Anterior cingulate cortex (tissue), 58 donors: ENCODE measurements at regions not wholly inside any gene's neighbourhood (a gene's known extent, or its start where the extent isn't known, plus 50 kb on each side); places are given as distances from the start of the nearest gene placed in this dataset.

Experiments used
- DNase-seq, 58 donors: peaks; one replicate each; lab custom pipeline; 2025; lab: John Stamatoyannopoulos, UW

- DNase-seq: no peak
Measured at GRCh38 chr9:17962747-17963146, 383.9 kb downstream of the SH3GL2 start.

GRCh38 chr9:17963498-17963897, 384.6 kb downstream of the SH3GL2 start:
- no peak for DNase-seq

- DNase-seq: no peak
Measured at GRCh38 chr9:17967731-17968130, 388.9 kb downstream of the SH3GL2 start.

- no peak for DNase-seq
Measured at GRCh38 chr9:17969232-17969631, 390.4 kb downstream of the SH3GL2 start.

GRCh38 chr9:17970277-17970676, 391.4 kb downstream of the SH3GL2 start:
- DNase-seq: no peak

- DNase-seq: no peak
Measured at GRCh38 chr9:17978773-17979172, 399.9 kb downstream of the SH3GL2 start.

- no peak for DNase-seq
Measured at GRCh38 chr9:17986595-17986994, 407.7 kb downstream of the SH3GL2 start.

GRCh38 chr9:17987189-17987588, 408.3 kb downstream of the SH3GL2 start:
- DNase-seq: no peak

- DNase-seq: no peak
Measured at GRCh38 chr9:17988489-17988888, 409.6 kb downstream of the SH3GL2 start.

GRCh38 chr9:17990602-17991001, 411.7 kb downstream of the SH3GL2 start:
- DNase-seq: no peak

- DNase-seq: no peak
Measured at GRCh38 chr9:17993024-17993423, 414.2 kb downstream of the SH3GL2 start.

GRCh38 chr9:17994695-17995425, 416.0 kb downstream of the SH3GL2 start:
- no peak for DNase-seq

GRCh38 chr9:17996728-17997127, 417.9 kb downstream of the SH3GL2 start:
- DNase-seq: no peak

- DNase-seq: no peak
Measured at GRCh38 chr9:18002718-18003438, 424.0 kb downstream of the SH3GL2 start.

GRCh38 chr9:18006591-18006990, 427.7 kb downstream of the SH3GL2 start:
- DNase-seq: no peak

GRCh38 chr9:18007621-18008020, 428.8 kb downstream of the SH3GL2 start:
- no peak for DNase-seq

GRCh38 chr9:18009902-18010301, 431.0 kb downstream of the SH3GL2 start:
- no peak for DNase-seq

GRCh38 chr9:18010492-18010891, 431.6 kb downstream of the SH3GL2 start:
- no peak for DNase-seq

GRCh38 chr9:18012170-18012569, 433.3 kb downstream of the SH3GL2 start:
- no peak for DNase-seq

GRCh38 chr9:18014556-18014955, 435.7 kb downstream of the SH3GL2 start:
- peak in 2 of 58 donors; percentile 0 to 4 for DNase-seq

GRCh38 chr9:18015116-18015515, 436.2 kb downstream of the SH3GL2 start:
- no peak for DNase-seq

GRCh38 chr9:18017136-18017535, 438.3 kb downstream of the SH3GL2 start:
- DNase-seq: no peak
